ENCODE measurements at regions not wholly inside any gene's neighbourhood (a gene's known extent, or its start where the extent isn't known, plus 50 kb on each side); places are given as distances from the start of the nearest gene placed in this dataset.

- TF ChIP-seq POLR2A (IDR thresholded peaks at IDR 0.05): no peak
- TF ChIP-seq CTCF (IDR thresholded peaks at IDR 0.05): no peak
Measured at GRCh38 chr13:65036999-65037398, 2193.1 kb downstream of the PCDH9 start.

Data from prostate gland (tissue), 2 donors.